Gastrocnemius medialis (tissue), 4 donors: ENCODE measurements at regions not wholly inside any gene's neighbourhood (a gene's known extent, or its start where the extent isn't known, plus 50 kb on each side); places are given as distances from the start of the nearest gene placed in this dataset.

Experiments
- ATAC-seq, 2 donors: fragments of 150-250 bp; one replicate each; pipeline ENCODE4 v1.9.1; 2016
- DNase-seq, 2 donors: peaks; one replicate each; pipeline ENCODE4 v3.0.0-alpha.2; 2019
- H3K27ac ChIP-seq, 4 donors: fragments of 200-600 bp; sonication (generic); 1 replicate in 1 of 4; 2 replicates in 3 of 4; pipeline ENCODE4 v1.5.1; 2016 to 2018; ENCODE audit warnings: mild to moderate bottlenecking in 2 of 4, moderate library complexity in 1 of 4
- H3K27me3 ChIP-seq, 3 donors: fragments of 200-600 bp; sonication (generic) in 2 of 3; 1 replicate in 1 of 3; 2 replicates in 2 of 3; pipeline versions ENCODE4 v1.5.1 to v1.6.0; 2016 to 2019; ENCODE audit warnings: mild to moderate bottlenecking in 1 of 3, moderate library complexity in 1 of 3
- H3K36me3 ChIP-seq, 2 donors: fragments of 200-600 bp; sonication (generic) in 1 of 2; one replicate each; pipeline ENCODE4 v1.5.1; 2017 to 2018
- H3K4me1 ChIP-seq, 2 donors: fragments of 200-600 bp; sonication (generic) in 1 of 2; one replicate each; pipeline ENCODE4 v1.5.1; 2016 to 2017; ENCODE audit warnings: mild to moderate bottlenecking in 2 of 2
- H3K4me3 ChIP-seq, 4 donors: fragments of 200-600 bp; sonication (generic) in 3 of 4; 1 replicate in 1 of 4; 2 replicates in 3 of 4; pipeline ENCODE4 v1.5.1; 2016 to 2019; ENCODE audit warnings: mild to moderate bottlenecking in 2 of 4
- H3K9me3 ChIP-seq, 3 donors: fragments of 200-600 bp; sonication (generic) in 2 of 3; 1 replicate in 1 of 3; 2 replicates in 2 of 3; pipeline ENCODE4 v1.5.1; 2016 to 2019
- CTCF ChIP-seq, 5 experiments: fragments of 450-650 bp in 3 of 5; fragments of 200-600 bp in 2 of 5; sonication (generic) in 2 of 5; IDR thresholded peaks in 4 of 5; conservative IDR thresholded peaks in 1 of 5; 1 replicate in 4 of 5; 2 replicates in 1 of 5; pipeline ENCODE4 v1.5.1; 2016 to 2019; ENCODE audit warnings: antibody characterized with exemption in 5 of 5, mild to moderate bottlenecking in 3 of 5, moderate library complexity in 3 of 5
- POLR2A ChIP-seq, 2 donors: fragments of 450-650 bp; IDR thresholded peaks; one replicate each; pipeline ENCODE4 v1.6.1; 2017; ENCODE audit warnings: antibody characterized with exemption in 2 of 2, mild to moderate bottlenecking in 2 of 2, moderate library complexity in 2 of 2
- in situ Hi-C, 4 donors: fragments of 200-750 bp; cut with MboI; loops; one replicate each; pipeline versions ENCODE4 v1.15.0 to v1.8.0; 2017; ENCODE audit warnings: low sequenced_read_pairs in 4 of 4
- intact Hi-C: fragments of 100-400 bp; cut with DNase I; formaldehyde crosslinking; loops from one replicate; pipeline ENCODE4 v1.15.1; 2023; ENCODE audit warnings: low total_unique reads

GRCh38 chr20:23163562-23163961 lies 77.4 kb upstream of the CD93 start:
- TF ChIP-seq CTCF (IDR thresholded peaks at IDR 0.05 in 4 of 5, conservative IDR thresholded peaks at IDR 0.05 in 1 of 5) (no peak), POLR2A (IDR thresholded peaks at IDR 0.05) (no peak)
- H3K4me1 ChIP-seq: peaks cover 44 to 45% of the 10 kb centered on the region in 2 donors

GRCh38 chr20:23162887-23163286 lies 76.8 kb upstream of the CD93 start:
- Histone ChIP-seq H3K4me3 (no peak overlapping the region), H3K27ac (peak overlapping the region; percentile 64 to 83 (median 77)), H3K36me3 (no peaks in the 10 kb centered on the region), H3K4me1 (peaks cover 44 to 52% of the 10 kb centered on the region in 2 donors), H3K9me3 (no peaks in the 10 kb centered on the region), H3K27me3 (no peaks in the 10 kb centered on the region)
- TF ChIP-seq POLR2A (IDR thresholded peaks at IDR 0.05) (no peak), CTCF (IDR thresholded peaks at IDR 0.05 in 4 of 5, conservative IDR thresholded peaks at IDR 0.05 in 1 of 5) (no peak)
- in situ Hi-C loops: loop anchor here (25.0 kb wide), 1 partner anchor 474 kb away; the partner anchor contains the start of gene CST3 (in 4 of the 4)
- ATAC-seq: no peak
- no peak for DNase-seq
- intact Hi-C loops: loop anchor here (1.0 to 5.0 kb wide), 3 partner anchors 37 to 1889 kb away; partner anchors contain the start of gene THBD

More at GRCh38 chr20:23163562-23163961, 77.4 kb upstream of the CD93 start:
- intact Hi-C loops (loop anchor here (5.0 kb wide), 2 partner anchors 116 to 1889 kb away; partner anchors contain the start of gene THBD), in situ Hi-C loops (loop anchor here (25.0 kb wide), 1 partner anchor 474 kb away; the partner anchor contains the start of gene CST3 (in 4 of the 4))
- no peak for DNase-seq
- Histone ChIP-seq H3K9me3 (no peaks in the 10 kb centered on the region), H3K4me3 (no peak overlapping the region), H3K36me3 (no peaks in the 10 kb centered on the region), H3K27me3 (no peaks in the 10 kb centered on the region), H3K27ac (no peak overlapping the region)
- no peak for ATAC-seq

GRCh38 chr20:23161968-23162696 lies 76.0 kb upstream of the CD93 start:
- TF ChIP-seq POLR2A (IDR thresholded peaks at IDR 0.05) (peak in 1 of 2 donors; percentile 21), CTCF (IDR thresholded peaks at IDR 0.05 in 4 of 5, conservative IDR thresholded peaks at IDR 0.05 in 1 of 5) (no peak)
- Histone ChIP-seq H3K27me3 (no peaks in the 10 kb centered on the region), H3K9me3 (no peaks in the 10 kb centered on the region), H3K36me3 (no peaks in the 10 kb centered on the region), H3K27ac (peak overlapping the region; percentile 77 to 83 (median 78)), H3K4me1 (peaks cover 44 to 56% of the 10 kb centered on the region in 2 donors), H3K4me3 (no peak overlapping the region)
- in situ Hi-C loops (loop anchor here (25.0 kb wide), 1 partner anchor 475 kb away; the partner anchor contains the start of gene CST3 (in 4 of the 4)), intact Hi-C loops (loop anchor here (1.0 to 5.0 kb wide), 3 partner anchors 36 to 1890 kb away; partner anchors contain the start of gene THBD)
- DNase-seq (peak; percentile 92 to 97), ATAC-seq (peak; percentile 90 to 94)

GRCh38 chr20:23161244-23161891 lies 75.2 kb upstream of the CD93 start:
- Histone ChIP-seq H3K27ac (peak overlapping the region; percentile 77 to 83 (median 78)), H3K4me3 (no peak overlapping the region), H3K36me3 (no peaks in the 10 kb centered on the region), H3K4me1 (peaks cover 50 to 64% of the 10 kb centered on the region in 2 donors), H3K9me3 (no peaks in the 10 kb centered on the region), H3K27me3 (no peaks in the 10 kb centered on the region)
- in situ Hi-C loops: loop anchor here (25.0 kb wide), 1 partner anchor 476 kb away; the partner anchor contains the start of gene CST3 (in 4 of the 4)
- DNase-seq: no peak
- TF ChIP-seq POLR2A (IDR thresholded peaks at IDR 0.05) (no peak), CTCF (IDR thresholded peaks at IDR 0.05 in 4 of 5, conservative IDR thresholded peaks at IDR 0.05 in 1 of 5) (no peak)
- ATAC-seq: no peak
- intact Hi-C loops: loop anchor here (5.0 kb wide), 2 partner anchors 114 to 1891 kb away; partner anchors contain the start of gene THBD
